ENCODE measurements at regions not wholly inside any gene's neighbourhood (a gene's known extent, or its start where the extent isn't known, plus 50 kb on each side); places are given as distances from the start of the nearest gene placed in this dataset.

GRCh38 chr3:76372497-76372896, 587.1 kb upstream of the ZNF717 start:
- no peaks in the 10 kb centered on the region for H3K4me1 ChIP-seq (ENCODE audit: control insufficient read depth in 2 of 2, insufficient read depth in 2 of 2, low read length in 2 of 2)
- DNase-seq (no peak), ATAC-seq (ENCODE audit: low read depth) (no peak)
- no peak overlapping the region for H3K4me3 ChIP-seq (ENCODE audit: control extremely low read depth in 1 of 5, extremely low read depth in 1 of 5, insufficient read depth in 1 of 5, low read depth in 2 of 5, low read length in 4 of 5)
- H3K4me1 Mint-ChIP-seq, result no peaks in the 10 kb centered on the region
- intact Hi-C loops (cut with micrococcal nuclease), result no loop called here
- TF ChIP-seq EZH2 (IDR thresholded peaks at IDR 0.05; ENCODE audit: borderline replicate concordance, insufficient read depth, low read depth, low read length, poor library complexity, severe bottlenecking), result no peak
- no peak for TF ChIP-seq CTCF (IDR thresholded peaks at IDR 0.05)
- no peaks in the 10 kb centered on the region for H4K20me1 ChIP-seq (ENCODE audit: control insufficient read depth, insufficient read depth, low read length, poor library complexity, severe bottlenecking)
- H3K9ac ChIP-seq (ENCODE audit: low read length), result no peak overlapping the region
- H2AFZ ChIP-seq (ENCODE audit: insufficient read depth, low read depth, low read length, poor library complexity, severe bottlenecking), result no peak overlapping the region
- no peaks in the 10 kb centered on the region for H3K27me3 Mint-ChIP-seq
- no CpG with 5 or more reads among the region's 2 CpGs for WGBS (ENCODE audit: insufficient coverage)
- no peak overlapping the region for H3K4me2 ChIP-seq (replicated peaks; ENCODE audit: low read depth, low read length, poor library complexity, severe bottlenecking)
- H3K79me2 ChIP-seq (ENCODE audit: control insufficient read depth, insufficient read depth, low read length), result no peaks in the 10 kb centered on the region
- no peaks in the 10 kb centered on the region for H3K36me3 ChIP-seq (replicated peaks in 1 of 2; ENCODE audit: control extremely low read depth in 1 of 2, control insufficient read depth in 1 of 2, extremely low read depth in 1 of 2, insufficient read depth in 2 of 2, low read length in 1 of 2)
- no peak overlapping the region for H3K27ac ChIP-seq (ENCODE audit: low read length in 2 of 2)
- no peaks in the 10 kb centered on the region for H3K27me3 ChIP-seq (replicated peaks in 1 of 4; ENCODE audit: control extremely low read depth in 1 of 4, control insufficient read depth in 3 of 4, insufficient read depth in 4 of 4, low read length in 3 of 4)
- H3K9me3 ChIP-seq (ENCODE audit: control extremely low read depth in 1 of 3, control insufficient read depth in 2 of 3, insufficient read depth in 1 of 3, low read length in 2 of 3), result no peaks in the 10 kb centered on the region
- peaks cover 5% of the 10 kb centered on the region for H3K9me3 Mint-ChIP-seq (ENCODE audit: insufficient read depth)
- POLR2A ChIA-PET, result no interaction called here
- no peak overlapping the region for H3K27ac Mint-ChIP-seq
- no peak overlapping the region for H3K4me3 Mint-ChIP-seq
- CTCF ChIA-PET, result no interaction called here

- peaks cover 10% of the 10 kb centered on the region for H3K9me3 Mint-ChIP-seq (ENCODE audit: insufficient read depth)
- intact Hi-C loops (cut with micrococcal nuclease), result no loop called here
- Histone ChIP-seq H4K20me1 (ENCODE audit: control insufficient read depth, insufficient read depth, low read length, poor library complexity, severe bottlenecking) (no peaks in the 10 kb centered on the region), H3K79me2 (ENCODE audit: control insufficient read depth, insufficient read depth, low read length) (no peaks in the 10 kb centered on the region), H3K36me3 (replicated peaks in 1 of 2; ENCODE audit: control extremely low read depth in 1 of 2, control insufficient read depth in 1 of 2, extremely low read depth in 1 of 2, insufficient read depth in 2 of 2, low read length in 1 of 2) (no peaks in the 10 kb centered on the region), H3K4me1 (ENCODE audit: control insufficient read depth in 2 of 2, insufficient read depth in 2 of 2, low read length in 2 of 2) (no peaks in the 10 kb centered on the region), H3K9ac (ENCODE audit: low read length) (no peak overlapping the region), H3K27ac (ENCODE audit: low read length in 2 of 2) (no peak overlapping the region), H3K4me2 (replicated peaks; ENCODE audit: low read depth, low read length, poor library complexity, severe bottlenecking) (no peak overlapping the region), H3K9me3 (ENCODE audit: control extremely low read depth in 1 of 3, control insufficient read depth in 2 of 3, insufficient read depth in 1 of 3, low read length in 2 of 3) (peaks cover 0 to 2% (median 0%) of the 10 kb centered on the region in 3 donors), H3K27me3 (replicated peaks in 1 of 4; ENCODE audit: control extremely low read depth in 1 of 4, control insufficient read depth in 3 of 4, insufficient read depth in 4 of 4, low read length in 3 of 4) (no peaks in the 10 kb centered on the region), H3K4me3 (ENCODE audit: control extremely low read depth in 1 of 5, extremely low read depth in 1 of 5, insufficient read depth in 1 of 5, low read depth in 2 of 5, low read length in 4 of 5) (no peak overlapping the region), H2AFZ (ENCODE audit: insufficient read depth, low read depth, low read length, poor library complexity, severe bottlenecking) (no peak overlapping the region)
- H3K27ac Mint-ChIP-seq, result no peak overlapping the region
- no peak for ATAC-seq (ENCODE audit: low read depth)
- DNase-seq, result no peak
- H3K27me3 Mint-ChIP-seq, result no peaks in the 10 kb centered on the region
- CTCF ChIA-PET, result no interaction called here
- POLR2A ChIA-PET, result no interaction called here
- 100% methylated on average over 1 of the region's 1 CpG for WGBS (ENCODE audit: insufficient coverage)
- TF ChIP-seq CTCF (IDR thresholded peaks at IDR 0.05) (no peak), EZH2 (IDR thresholded peaks at IDR 0.05; ENCODE audit: borderline replicate concordance, insufficient read depth, low read depth, low read length, poor library complexity, severe bottlenecking) (no peak)
- H3K4me1 Mint-ChIP-seq, result no peaks in the 10 kb centered on the region
- no peak overlapping the region for H3K4me3 Mint-ChIP-seq
Measured at GRCh38 chr3:76377074-76377473, 591.7 kb upstream of the ZNF717 start.
